ENCODE measurements at regions not wholly inside any gene's neighbourhood (a gene's known extent, or its start where the extent isn't known, plus 50 kb on each side); places are given as distances from the start of the nearest gene placed in this dataset.

DNA sequence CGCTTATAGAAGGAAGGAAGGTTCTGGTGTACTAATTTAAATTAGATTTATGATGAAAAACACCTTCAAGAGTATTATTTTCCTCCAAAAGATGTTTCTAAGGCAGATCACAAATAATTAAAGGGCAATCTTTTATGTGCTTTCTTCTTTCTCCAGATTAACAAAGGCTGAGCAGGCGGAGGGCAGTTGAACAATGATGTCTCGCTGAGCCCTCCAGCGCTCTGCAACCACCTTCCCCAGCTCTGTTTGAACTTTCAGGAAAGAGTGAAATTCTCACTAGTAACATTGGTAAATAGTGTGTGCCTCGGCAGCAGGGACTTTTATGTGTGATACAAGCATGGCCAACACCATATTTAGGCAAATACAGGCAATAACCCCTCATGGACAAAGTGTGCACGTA is 379.1 kb upstream of the MKI67 start:
- no peak for DNase-seq

DNA sequence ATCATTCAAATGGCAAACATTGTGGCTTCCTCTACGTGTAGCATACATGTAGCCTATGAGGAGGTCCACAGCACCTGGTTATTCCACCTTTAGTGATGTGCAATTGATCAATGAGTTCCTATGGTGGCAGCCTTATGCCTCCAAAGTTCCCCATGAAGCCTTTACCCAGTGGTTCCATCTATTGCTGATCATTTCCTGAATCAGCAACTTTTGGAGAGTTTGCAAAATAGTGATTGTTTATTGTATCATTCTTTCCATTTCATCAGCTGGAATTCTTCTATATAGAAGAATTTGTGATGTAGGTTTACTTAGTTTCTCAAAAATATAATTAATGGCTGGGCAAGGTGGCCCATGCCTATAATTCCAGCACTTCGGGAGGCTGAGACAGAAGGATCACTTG is 380.2 kb upstream of the MKI67 start:
- no peak for DNase-seq

DNA sequence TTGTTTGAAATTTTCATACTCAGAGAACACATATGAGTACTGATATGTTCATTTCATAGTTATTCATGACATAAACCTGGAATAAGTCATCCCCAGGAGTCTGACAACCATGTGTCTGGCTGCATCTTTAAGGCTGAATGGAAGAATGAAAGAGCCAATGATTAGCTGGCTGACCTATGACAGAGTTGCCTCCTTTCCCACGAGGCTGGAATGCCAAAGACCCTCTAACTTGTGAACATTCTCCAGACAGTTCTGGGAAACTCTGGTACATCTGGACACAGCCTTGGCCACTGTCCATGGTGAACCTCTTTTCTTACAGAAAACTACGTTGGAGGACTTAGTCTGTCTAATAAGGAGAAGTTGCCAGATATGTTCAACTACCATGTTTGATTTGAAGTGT is 380.8 kb upstream of the MKI67 start:
- DNase-seq: no peak

DNA sequence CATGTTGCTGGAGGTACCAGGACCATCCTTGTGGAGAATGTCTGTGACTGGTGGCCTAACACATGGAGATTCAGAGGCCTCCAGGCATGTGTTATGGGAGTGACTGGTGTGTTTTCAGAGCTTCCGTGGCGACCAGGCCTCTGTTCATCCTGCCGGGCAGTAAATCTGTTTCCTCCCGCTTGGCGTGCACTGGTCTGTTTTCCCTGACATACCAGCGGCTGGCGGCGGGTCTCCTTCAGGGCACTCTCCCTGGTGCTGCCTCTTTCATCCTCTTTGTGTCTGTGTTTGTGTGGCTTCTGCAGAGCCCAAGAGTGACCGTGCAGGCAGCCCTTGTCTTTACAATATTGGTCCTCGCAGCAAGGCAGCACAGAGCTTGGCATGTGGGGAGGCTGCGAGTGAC is 385.1 kb upstream of the MKI67 start:
- DNase-seq: no peak

DNA sequence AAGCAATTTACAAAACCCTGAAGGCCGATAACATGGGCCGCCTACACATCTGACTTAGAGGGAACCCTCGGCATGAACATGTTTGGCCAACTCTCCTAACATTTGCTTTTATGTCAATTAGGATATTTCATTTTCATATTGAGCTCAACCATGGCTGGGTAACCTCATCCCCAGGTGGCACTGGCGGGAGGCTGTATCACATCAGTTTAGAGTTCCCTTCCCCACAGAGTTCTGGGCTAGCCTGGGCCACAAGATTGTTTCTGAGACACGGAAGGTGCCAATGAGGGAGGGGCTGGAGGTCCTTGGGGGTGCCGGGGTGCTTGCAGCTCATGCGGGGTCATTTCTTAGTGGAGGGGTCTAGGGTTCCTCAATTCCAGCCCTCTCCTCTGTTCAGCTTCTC is 386.5 kb upstream of the MKI67 start:
- DNase-seq: no peak

DNA sequence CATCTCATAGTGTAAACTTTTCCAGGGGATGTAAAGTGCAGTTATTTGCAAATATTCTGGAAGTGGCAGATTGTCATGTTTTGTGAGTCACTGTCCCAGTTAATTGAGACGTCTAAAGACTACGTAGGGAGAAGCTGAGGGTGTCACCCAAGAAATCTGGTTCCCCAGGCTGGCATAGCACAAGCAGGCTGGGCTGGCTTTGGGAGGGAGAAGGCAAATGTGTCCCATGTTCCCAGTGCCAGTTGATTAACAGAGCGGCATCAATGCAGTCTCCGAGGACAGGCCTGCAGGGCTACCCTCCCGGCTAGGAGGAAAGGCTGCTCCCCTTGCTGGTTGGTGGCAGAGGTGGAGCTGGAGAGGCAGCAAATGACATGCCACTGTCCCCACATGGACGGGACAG is 388.3 kb upstream of the MKI67 start:
- DNase-seq: no peak

DNA sequence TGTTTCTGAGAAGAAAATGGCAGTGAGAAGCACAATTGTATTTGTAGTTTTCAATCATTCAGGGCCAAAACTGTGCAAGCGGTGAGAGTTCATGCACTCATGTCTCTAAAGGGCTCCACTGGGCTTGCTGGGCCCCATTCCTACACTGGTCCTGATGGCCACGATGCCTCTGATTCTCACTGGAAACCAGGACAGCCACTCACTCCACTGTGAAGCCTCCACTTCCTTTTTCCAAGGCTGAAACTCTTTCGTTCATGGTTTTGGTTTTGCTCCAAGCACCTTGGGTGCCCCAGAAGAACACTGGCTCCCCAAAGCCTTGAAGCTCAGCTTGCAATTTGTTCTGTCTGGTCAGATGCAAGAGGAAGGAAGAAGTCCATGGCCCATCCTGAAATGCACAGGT is 390.0 kb upstream of the MKI67 start:
- DNase-seq: no peak

DNA sequence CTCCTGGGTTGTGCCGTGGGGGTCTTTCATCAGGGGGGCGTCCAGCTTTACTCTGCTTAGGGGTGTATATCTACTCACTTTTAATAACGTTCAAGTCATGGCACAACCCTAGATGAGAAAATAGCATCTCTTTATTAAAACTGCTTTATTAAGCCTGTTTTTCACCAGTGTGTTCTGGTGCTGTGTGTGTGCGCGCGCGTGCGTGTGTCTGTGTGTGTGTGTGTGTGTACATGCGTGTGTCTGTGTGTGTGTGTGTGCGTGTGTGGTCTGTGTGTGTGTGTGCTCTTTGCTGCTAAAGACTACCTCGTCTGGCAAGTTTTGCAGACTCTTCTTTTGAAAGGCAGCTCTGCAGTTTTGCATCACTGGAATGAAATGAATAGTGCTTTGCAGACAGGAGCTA is 390.9 kb upstream of the MKI67 start:
- no peak for DNase-seq

DNA sequence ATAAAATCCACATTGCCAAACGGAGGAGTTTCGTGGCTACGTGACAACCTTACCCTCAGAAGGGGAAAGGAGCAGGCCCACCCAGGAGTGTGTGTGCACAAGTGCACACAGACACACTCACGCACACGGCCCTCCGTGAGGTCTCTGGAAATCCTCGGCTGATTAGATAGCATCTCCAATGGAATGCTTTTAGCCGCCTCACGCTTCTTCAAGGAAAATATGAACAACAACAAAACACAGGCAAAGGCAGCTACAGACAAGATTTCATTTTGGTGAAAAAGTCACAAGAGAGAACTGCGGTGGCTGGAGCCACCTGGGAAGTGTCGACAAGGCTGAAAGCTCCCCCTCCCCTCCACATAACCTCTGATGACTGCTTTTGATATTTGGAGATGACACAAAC is 391.8 kb upstream of the MKI67 start:
- DNase-seq: no peak

DNA sequence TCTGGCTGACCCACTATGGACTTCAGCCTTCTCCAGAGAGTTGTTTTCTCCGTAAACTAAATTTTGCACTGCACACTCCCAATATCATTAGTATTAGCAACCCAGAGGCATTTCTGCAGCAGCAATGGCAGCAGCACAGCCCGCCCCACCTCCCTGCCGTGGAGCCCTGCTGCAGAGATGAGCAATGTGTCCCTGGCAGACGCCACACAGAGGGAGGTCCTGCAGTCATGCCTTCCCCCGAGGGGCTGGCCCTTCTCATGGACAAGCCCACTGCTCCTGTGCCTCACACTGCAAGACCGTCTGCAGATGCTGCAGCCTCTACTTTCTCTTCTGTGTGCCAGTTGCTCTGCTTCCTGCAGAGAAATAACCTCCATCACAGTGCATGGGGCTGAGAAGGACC is 393.4 kb upstream of the MKI67 start:
- no peak for DNase-seq

DNA sequence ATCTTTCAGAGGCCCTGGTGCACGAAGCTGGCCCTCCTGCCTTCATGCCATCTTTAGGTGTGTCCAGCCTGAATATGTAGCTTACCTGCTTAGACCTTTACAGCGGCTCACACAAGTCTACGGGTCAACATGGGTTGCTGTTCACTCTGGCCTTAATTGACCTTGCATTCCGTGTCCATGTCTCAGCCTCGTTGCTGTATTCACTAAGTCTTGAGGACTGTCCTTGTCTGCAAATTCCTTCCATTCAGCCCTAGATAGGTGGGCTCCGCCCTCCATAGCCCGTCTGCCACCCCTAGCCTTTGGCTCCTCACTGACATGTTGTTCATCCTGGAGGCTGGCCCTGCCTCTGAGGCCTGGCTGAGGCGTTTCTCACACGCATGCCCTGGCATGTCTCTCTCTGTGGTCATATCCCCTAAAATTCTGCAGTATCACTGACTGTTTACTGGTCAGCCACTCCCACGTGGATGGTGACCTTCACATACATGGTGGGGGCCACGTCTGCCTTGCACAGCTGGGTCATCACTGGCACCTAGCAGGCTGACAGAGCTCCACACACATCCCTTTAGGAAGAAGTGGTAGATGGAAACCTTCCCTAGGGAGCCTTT is 394.1 kb upstream of the MKI67 start:
- DNase-seq: no peak

DNA sequence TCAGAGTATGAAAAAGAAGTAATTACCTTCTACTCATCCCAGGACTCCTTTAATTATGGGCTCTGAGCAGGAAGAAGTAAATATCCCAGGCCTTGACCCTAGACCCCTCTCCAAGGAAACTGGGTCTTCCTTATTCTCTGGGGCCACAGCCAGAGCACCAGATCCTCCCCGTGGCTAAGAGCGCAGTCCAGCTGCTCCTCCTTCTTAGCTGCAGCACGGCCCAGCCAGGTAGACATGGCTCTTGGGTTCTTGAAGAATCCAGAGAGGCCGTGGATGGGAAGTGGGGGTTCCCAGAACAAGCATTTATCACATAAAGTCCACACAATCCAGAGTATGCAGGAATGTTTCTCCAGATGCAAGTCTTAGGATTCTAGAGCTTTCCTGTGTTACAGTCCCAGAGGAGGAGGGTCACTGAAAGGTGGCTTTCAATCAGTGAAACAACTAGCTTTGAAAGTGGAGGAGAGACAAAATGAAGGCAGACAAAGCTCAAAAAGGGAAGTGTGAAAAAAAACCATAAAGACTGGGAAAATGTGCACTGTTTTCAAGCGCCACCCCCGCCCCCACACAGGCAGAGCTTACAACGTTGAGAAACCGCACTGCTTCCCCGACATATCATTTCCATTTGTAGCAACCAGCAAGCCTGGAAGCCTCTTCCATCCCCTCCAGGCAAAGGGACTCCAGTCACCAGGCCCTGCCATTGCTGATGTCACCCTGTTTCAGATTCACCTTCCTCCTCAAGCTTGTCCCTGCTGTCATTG is 396.5 kb upstream of the MKI67 start:
- no peak for DNase-seq

DNA sequence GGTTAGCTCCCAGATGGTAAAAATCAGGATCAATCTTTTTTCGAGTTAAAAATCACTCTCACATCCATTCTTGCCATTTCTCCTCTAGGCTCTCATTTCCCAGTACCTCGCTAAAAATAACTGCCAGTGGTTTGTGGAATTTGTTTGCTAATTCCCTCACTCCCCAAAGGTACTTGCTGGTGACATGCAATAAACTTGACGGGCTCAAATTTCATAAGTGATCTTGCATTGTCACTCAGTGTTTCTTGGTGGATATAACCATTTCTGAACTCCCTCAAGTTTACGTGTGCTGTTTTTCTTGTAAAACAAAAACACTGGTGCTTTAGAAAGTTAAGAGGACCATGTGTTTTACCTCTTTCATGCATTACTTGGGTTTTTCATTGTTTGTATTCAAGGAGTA is 399.2 kb upstream of the MKI67 start:
- DNase-seq: no peak

DNA sequence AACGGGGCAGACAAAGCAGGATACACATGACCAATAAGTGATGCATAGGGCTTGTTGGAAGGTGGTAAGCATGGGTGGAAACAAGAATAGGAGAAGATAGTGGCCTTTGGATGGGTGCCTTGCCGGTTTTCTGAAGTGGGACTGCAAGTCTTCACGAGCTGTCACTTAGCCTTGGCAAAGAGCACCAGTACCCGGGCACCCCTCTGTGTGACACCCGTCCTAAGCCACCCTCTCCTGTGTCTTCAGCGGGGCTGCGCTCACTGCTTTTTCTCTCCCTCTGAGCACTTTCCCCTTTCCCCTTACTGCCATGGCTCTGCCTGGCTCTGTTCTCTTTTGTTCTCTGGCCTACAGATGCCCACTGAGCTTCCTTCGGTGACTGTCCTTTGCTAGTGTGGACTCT is 399.7 kb upstream of the MKI67 start:
- no peak for DNase-seq

DNA sequence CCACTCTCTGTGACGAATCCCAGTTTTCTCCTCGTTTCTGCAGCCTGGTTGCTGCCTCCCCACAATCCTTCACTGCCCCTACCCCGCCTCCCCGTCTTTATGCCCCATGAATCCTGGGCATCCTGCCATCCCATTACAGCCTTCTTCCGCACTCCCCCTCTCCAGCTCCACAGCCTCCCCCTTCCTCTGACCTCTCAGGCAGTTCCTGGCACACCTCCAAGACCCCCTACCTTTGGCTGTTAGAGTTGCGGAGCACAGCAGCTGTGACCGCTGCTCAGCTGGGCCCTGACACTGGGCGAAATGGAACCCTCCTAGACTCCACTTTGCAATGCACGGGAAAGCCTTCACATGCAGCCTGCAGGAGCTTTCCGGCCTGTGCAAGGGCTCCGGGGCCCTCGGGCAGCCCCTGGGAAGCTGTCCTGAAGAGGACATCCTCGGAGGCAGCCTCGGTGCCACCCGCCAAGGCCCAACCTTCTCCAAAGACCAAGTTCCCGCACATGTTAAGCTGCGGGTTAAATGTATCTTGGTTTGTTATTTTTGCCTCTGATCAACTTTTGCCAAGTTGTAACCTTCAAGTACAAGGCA is 400.7 kb upstream of the MKI67 start:
- no peak for DNase-seq

DNA sequence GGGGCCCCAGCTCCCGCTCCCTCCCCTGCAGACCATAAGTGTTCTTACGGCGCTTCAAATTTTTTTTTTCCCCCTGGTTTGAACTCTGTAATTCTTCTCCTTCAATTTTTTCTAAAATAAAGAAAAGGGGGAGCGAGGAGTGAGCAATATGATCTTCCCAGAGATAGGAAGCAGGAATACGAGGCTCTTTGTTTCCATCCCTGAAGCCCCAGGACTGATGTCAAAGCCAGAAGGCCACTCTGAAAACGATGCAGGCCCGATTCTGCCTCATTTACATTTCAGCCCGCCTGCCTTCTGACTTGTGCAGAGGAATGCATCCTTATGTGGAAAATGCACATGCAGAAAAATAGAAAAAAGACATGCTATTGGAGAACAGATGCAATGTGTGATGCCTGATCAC is 401.5 kb upstream of the MKI67 start:
- no peak for DNase-seq

DNA sequence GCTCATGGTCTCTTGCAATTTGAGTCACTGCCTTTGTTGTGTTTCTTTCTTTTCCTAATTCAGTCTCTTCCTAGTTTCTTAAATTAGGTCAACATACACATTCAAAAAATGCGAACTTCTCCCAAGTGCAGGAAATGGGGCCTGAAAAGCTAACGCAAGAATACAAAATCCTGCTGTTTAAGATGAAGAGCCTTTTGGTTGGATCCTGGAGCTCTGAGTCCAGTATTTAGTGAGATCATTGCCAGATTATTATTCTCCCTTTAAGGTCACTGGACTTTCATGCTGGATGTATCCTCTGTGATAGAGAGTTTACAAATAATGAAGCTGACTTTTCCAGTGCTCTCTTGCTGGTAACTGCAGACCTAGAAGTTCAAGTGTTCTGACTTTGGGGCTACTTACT is 401.9 kb upstream of the MKI67 start:
- DNase-seq: no peak

DNA sequence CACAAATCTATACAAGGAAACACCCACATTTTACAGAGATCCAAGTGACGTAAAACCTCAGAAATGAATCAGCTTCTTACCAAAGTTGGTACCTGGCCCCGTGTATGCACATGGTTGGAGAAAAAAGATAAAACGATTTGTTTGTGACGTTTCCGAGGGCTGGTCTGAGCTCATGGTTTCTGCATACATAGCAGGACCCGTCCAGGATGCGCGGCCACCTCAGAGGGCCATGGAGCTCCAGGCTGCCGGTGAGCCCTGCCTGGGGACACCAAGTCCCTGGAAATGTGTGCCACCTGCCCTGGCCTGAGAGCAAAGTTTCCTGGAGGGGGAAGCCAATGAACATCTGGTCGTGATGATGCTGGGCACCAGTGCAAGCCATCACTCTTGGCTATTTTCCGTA is 402.6 kb upstream of the MKI67 start:
- DNase-seq: no peak

DNA sequence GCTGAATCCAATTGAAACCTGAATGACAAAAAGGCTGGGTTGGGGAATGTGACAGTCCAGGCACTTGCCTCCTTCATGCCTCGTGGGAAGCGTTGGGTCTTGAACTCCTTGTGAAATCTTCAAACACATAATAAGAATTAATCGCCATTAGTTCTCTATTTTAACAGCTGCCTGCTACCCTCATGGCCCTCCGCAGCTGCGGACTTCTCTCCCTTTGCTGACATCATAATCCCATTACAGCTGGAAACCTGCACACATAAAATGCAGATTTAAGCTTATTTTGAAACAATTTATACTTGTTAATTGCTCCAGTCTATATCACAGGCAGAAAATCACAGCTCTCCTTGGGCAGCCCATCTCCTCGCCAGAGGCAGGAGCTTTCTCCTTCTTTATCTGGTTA is 403.0 kb upstream of the MKI67 start:
- DNase-seq: no peak

DNA sequence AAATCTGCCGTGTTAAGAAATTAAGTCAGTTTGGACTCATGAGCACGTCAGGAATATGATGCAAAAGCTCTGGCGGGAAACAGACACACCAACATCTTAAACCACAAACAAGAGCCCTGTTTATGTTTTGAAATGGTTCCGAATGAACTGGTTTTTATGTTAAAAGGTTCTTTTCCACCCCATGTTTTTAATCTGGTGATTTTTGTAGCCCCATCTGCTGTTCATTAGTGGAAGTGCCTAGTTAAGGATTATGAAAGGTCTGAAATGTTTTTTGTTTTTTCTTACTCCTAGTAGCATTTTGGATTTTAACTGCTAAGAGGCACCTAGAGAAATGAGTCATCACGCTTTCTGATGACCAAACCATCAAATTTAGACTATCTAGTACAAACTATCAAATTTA is 404.1 kb upstream of the MKI67 start:
- no peak for DNase-seq

DNA sequence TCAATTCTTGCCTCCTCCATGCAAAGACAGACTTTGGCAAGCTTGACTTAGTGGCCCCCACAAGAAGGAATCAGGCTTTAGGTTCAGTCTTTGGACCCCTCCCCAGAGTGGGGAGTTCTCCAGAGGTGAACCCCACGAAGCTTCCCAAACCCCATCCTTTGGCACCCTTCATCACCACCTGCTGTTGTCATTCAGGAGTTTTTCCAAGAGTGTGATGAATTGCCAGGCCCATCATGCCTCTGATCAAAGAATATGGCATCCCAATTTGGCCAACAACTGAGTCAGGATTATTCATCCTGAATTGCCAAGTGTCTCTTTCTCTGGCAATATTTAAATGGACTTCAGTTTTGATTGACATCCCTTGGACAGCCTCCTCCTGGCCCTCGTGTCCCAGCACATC is 404.7 kb upstream of the MKI67 start:
- DNase-seq: no peak

DNA sequence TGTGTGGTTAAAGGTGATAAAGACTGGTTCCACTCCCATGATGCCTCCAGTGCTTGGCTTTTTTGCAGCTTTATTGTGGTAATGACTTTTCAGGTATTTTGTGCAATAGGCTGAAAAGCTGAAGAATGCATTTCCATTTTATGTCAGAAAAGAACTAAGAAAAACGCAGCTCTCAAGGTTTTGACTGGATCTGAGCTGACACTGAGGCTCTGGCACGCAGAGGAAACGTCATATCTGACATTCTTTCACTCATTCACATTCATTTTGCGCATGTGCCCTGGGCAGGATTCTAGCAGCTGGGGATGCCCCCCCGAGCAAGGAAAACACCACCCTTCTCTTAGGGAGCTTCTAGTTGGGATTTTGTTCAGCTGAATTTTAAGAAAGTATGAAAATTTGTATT is 408.5 kb upstream of the MKI67 start:
- no peak for DNase-seq

DNA sequence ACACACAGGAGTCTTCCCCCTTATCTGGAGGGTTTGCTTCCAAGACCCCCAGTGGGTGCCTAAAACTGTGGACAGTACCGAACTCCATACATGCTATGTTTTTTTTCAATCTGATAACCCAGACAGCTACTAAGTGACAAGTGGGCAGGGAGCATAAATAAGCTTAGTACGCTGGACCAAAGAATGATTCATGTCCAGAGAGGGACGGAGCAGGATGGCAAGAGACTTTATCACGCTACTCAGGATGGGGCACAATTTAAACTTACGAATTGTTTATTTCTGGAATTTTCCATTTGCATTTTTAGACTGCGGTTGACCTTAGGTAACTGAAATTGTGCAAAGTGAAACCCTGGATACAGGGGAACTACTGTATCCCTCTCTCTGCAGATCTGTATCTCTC is 410.0 kb upstream of the MKI67 start:
- DNase-seq: no peak

DNA sequence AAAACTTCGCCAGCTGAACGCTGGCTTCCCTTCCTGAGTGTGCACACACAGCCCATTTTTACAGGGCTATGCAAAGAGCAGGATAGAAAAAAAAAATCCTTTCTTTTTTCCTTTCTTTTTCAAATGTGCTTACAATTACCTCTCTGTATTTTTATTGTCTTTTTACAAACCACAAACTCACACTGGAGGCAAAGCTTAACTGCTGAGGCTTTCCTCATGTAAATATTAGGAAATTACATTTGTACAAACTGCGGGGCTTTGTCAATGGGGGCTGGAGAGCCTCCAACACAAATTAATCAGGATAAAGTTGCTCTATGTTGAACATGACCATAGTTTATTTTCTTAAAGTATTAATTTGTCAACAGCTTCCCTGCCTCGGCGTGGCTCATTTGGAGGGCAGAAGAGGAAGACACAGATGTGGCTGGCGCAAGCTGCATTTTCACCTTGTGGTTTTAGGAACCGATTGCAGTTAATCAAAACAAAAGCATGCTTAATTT is 411.7 kb upstream of the MKI67 start:
- DNase-seq: no peak

DNA sequence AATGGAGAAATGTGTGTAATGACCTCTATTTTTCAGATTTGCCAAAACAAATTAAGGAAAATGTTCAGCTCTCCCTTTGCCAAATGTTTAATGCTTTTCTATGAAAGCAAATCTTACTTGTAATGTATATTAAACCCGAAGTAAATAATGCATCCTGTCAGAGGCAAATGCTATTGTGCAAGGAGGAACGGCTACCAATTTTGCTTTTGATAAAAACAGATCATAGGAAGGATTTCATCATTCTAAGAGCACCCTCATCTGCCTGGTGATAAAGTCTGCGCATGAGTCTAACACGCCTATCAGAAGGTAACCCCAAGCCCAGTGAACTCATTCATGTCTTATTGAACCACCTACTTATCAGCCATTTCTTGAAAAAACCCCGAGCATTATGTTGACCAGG is 412.4 kb upstream of the MKI67 start:
- DNase-seq: no peak

Measured in activated naive CD4-positive, alpha-beta T cell treated with Interleukin-2 at 50 U/mL for 16 hours (primary cell).